WTC11 (cell line): ENCODE measurements at regions not wholly inside any gene's neighbourhood (a gene's known extent, or its start where the extent isn't known, plus 50 kb on each side); places are given as distances from the start of the nearest gene placed in this dataset.

Experiments
- ATAC-seq: fragments of 200-7000 bp; cut with Tn5 transposase; 2 replicates; pipeline ENCODE4 v1.10.0; 2021; ENCODE audit warnings: mild to moderate bottlenecking, moderate library complexity
- CTCF ChIA-PET: fragments of 300-600 bp; sonication (Branson Sonifier 250); formaldehyde crosslinking; loops from one replicate; lab custom pipeline; 2021; ENCODE audit warnings: antibody characterized with exemption; lab: Charles Lee
- POLR2A ChIA-PET: fragments of 350-600 bp; sonication (Branson Sonifier 250); formaldehyde crosslinking; loops from one replicate; lab custom pipeline; 2021; ENCODE audit warnings: antibody characterized with exemption; lab: Charles Lee
- DNase-seq: peaks from one replicate; pipeline ENCODE4 v3.0.0; 2021; ENCODE audit warnings: low spot score
- H3K27ac Mint-ChIP-seq: 2 replicates; pipeline ENCODE4 v1.8.0; 2021; ENCODE audit warnings: mixed read lengths
- H3K27me3 Mint-ChIP-seq: 2 replicates; pipeline ENCODE4 v1.8.0; 2021; ENCODE audit warnings: low read depth, mild to moderate bottlenecking, moderate library complexity, mixed read lengths
- H3K36me3 Mint-ChIP-seq: 2 replicates; pipeline ENCODE4 v1.8.0; 2021; ENCODE audit warnings: mixed read lengths
- H3K4me1 Mint-ChIP-seq: 2 replicates; pipeline ENCODE4 v1.8.0; 2022; ENCODE audit warnings: mixed read lengths
- H3K4me3 Mint-ChIP-seq: 2 replicates; pipeline ENCODE4 v1.8.0; 2021; ENCODE audit warnings: mild to moderate bottlenecking, moderate library complexity, mixed read lengths
- H3K9me3 Mint-ChIP-seq: 2 replicates; pipeline ENCODE4 v1.8.0; 2021; ENCODE audit warnings: mixed read lengths
- ARID4B ChIP-seq: sonication (generic); formaldehyde crosslinking; IDR thresholded peaks from 2 replicates; pipeline ENCODE4 v1.8.0; 2023; ENCODE audit warnings: missing genetic modification reagents, mild to moderate bottlenecking, borderline replicate concordance
- EMX1 ChIP-seq: fragments of 250-450 bp; sonication (Bioruptor Pico); IDR thresholded peaks from 2 replicates; pipeline ENCODE4 v1.8.0; 2021; ENCODE audit warnings: mild to moderate bottlenecking
- FOXK1 ChIP-seq: sonication (generic); formaldehyde crosslinking; IDR thresholded peaks from 2 replicates; pipeline ENCODE4 v1.8.0; 2022; ENCODE audit warnings: mild to moderate bottlenecking, moderate library complexity, missing genetic modification reagents
- PREB ChIP-seq: sonication (generic); formaldehyde crosslinking; IDR thresholded peaks from 2 replicates; pipeline ENCODE4 v1.8.1; 2022; ENCODE audit warnings: mild to moderate bottlenecking, missing genetic modification reagents, moderate library complexity, borderline replicate concordance
- SMAD3 ChIP-seq: sonication (generic); formaldehyde crosslinking; IDR thresholded peaks from 2 replicates; pipeline ENCODE4 v1.8.0; 2022; ENCODE audit warnings: missing genetic modification reagents, mild to moderate bottlenecking, borderline replicate concordance
- SMAD4 ChIP-seq: sonication (generic); formaldehyde crosslinking; IDR thresholded peaks from 2 replicates; pipeline ENCODE4 v1.8.0; 2022; ENCODE audit warnings: mild to moderate bottlenecking, missing genetic modification reagents
- TEAD1 ChIP-seq: sonication (generic); formaldehyde crosslinking; IDR thresholded peaks from 2 replicates; pipeline ENCODE4 v1.8.0; 2022; ENCODE audit warnings: mild to moderate bottlenecking, missing genetic modification reagents
- ZNF121 ChIP-seq: sonication (generic); formaldehyde crosslinking; IDR thresholded peaks from 2 replicates; pipeline ENCODE4 v1.8.0; 2023; ENCODE audit warnings: missing genetic modification reagents
- ZNF416 ChIP-seq: fragments of 250-450 bp; sonication (Bioruptor Pico); IDR thresholded peaks from 2 replicates; pipeline ENCODE4 v1.9.0; 2021; ENCODE audit warnings: mild to moderate bottlenecking, inconsistent platforms
- ZNF423 ChIP-seq: fragments of 250-450 bp; sonication (Bioruptor Pico); IDR thresholded peaks from 2 replicates; pipeline ENCODE4 v2.1.2; 2022; ENCODE audit warnings: mild to moderate bottlenecking, moderate library complexity
- ZSCAN18 ChIP-seq: fragments of 250-450 bp; sonication (Bioruptor Pico); IDR thresholded peaks from 2 replicates; pipeline ENCODE4 v2.1.2; 2022; ENCODE audit warnings: mild to moderate bottlenecking, moderate library complexity
- TF ChIP-seq, protein P1 (sequence below): sonication (generic); formaldehyde crosslinking; IDR thresholded peaks from 2 replicates; pipeline ENCODE4 v1.8.0; 2023; ENCODE audit warnings: mild to moderate bottlenecking, missing genetic modification reagents

DNA sequence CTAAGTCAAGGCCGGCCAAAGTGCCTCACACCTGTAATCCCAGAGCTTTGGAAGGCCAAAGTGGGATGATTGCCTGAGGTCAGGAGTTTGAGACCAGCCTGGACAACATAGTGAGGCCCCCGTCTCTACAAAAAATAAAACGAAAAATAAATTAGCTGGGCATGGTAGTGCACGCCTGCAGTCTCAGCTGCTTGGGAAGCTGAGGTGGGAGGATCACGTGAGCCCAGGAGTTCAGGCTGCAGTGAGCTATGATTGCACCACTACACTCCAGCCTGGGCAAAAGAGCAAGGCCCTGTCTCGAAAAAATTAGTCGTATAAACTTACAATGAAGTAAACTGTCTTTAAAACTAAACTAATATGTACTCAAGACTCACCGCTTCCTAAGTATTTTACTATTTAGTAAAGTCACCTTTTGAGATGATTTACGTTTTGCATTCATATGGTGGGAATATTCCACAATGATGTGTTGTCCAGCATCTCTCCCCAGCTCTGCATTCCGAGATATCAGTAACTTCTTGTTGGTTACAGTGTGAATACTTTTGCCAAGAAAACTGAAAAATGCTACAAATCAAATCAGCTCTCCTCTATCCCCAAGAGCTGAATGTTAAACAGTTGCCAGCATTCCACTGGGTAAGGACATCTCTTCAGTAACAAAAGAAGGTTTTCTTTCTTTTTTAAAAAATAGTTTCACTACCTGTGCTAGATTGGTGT, 84.9 kb upstream of the C21orf91 start:
- CTCF ChIA-PET, result interaction anchor here (0.6 to 3.1 kb wide), 3 partner anchors 21 to 27 kb away, joined by 3 to 11 read pairs (median 5); no protein-coding TSS in a partner anchor
- peaks cover 18% of the 10 kb centered on the region for H3K9me3 Mint-ChIP-seq
- TF ChIP-seq ZNF121 (CRISPR knock-in tag), result peak; percentile 60; the same call in 1 of the 2 replicates
- TF ChIP-seq, protein P1, sequence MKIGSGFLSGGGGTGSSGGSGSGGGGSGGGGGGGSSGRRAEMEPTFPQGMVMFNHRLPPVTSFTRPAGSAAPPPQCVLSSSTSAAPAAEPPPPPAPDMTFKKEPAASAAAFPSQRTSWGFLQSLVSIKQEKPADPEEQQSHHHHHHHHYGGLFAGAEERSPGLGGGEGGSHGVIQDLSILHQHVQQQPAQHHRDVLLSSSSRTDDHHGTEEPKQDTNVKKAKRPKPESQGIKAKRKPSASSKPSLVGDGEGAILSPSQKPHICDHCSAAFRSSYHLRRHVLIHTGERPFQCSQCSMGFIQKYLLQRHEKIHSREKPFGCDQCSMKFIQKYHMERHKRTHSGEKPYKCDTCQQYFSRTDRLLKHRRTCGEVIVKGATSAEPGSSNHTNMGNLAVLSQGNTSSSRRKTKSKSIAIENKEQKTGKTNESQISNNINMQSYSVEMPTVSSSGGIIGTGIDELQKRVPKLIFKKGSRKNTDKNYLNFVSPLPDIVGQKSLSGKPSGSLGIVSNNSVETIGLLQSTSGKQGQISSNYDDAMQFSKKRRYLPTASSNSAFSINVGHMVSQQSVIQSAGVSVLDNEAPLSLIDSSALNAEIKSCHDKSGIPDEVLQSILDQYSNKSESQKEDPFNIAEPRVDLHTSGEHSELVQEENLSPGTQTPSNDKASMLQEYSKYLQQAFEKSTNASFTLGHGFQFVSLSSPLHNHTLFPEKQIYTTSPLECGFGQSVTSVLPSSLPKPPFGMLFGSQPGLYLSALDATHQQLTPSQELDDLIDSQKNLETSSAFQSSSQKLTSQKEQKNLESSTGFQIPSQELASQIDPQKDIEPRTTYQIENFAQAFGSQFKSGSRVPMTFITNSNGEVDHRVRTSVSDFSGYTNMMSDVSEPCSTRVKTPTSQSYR (CRISPR knock-in tag), result no peak
- no peak for TF ChIP-seq ARID4B
- no peak for TF ChIP-seq ZNF416 (CRISPR knock-in tag)
- TF ChIP-seq ZNF423 (CRISPR knock-in tag), result no peak
- H3K27ac Mint-ChIP-seq, result no peak overlapping the region
- POLR2A ChIA-PET, result no interaction called here
- peaks cover 60% of the 10 kb centered on the region for H3K4me1 Mint-ChIP-seq
- H3K4me3 Mint-ChIP-seq, result no peak overlapping the region
- H3K36me3 Mint-ChIP-seq, result peaks cover 15% of the 10 kb centered on the region
- no peak for DNase-seq
- ATAC-seq, result no peak
- H3K27me3 Mint-ChIP-seq, result no peaks in the 10 kb centered on the region

DNA sequence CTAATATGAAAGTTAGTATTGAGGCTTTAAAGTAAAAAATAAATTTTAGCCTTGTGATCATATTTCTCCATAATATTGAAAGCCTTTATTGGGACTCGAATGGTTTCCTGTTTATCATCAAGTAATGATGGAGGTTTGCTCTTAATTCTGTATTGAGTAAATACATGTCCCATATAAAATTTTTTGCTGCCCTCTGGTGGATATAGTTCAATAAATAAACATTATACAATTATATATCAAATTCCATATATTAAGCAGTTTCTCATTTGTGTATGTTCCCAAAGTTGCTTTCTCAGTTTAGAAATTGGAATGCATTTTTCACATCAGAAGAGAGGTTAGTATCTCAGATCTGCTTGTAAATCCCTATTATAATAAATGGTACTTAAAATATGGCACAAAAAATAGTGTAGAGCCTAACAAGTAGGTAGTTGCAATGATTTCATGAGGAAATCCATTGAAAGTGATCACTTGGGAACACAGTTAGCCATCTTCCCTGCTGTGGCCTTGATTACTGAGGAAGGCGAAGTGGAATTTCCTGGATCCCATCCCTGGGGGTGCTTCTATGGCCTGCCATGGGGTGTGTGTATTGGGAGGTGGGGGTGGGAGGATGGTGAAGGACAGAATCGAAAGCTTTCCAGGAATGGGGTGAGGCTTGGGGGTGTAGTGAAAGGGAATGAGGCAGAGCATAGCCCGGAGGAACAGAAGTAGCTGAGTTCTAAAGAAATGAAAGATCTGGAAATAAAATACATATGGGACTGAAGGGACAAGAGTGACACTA, 84.1 kb upstream of the C21orf91 start:
- Mint-ChIP-seq H3K27me3 (no peaks in the 10 kb centered on the region), H3K4me1 (peaks cover 61% of the 10 kb centered on the region), H3K9me3 (peaks cover 27% of the 10 kb centered on the region), H3K36me3 (peaks cover 24% of the 10 kb centered on the region), H3K4me3 (no peak overlapping the region), H3K27ac (peak overlapping the region; percentile 67)
- TF ChIP-seq TEAD1 (CRISPR knock-in tag) (0 out of 2 replicates have a peak, but pooled peaks have one; percentile 31), SMAD3 (CRISPR knock-in tag) (no peak)
- DNase-seq, result no peak
- peak; percentile 56 for ATAC-seq
- ChIA-PET CTCF (interaction anchor here (1.1 to 3.1 kb wide), 2 partner anchors 22 to 28 kb away, joined by 3 to 11 read pairs; no protein-coding TSS in a partner anchor), POLR2A (no interaction called here)

DNA sequence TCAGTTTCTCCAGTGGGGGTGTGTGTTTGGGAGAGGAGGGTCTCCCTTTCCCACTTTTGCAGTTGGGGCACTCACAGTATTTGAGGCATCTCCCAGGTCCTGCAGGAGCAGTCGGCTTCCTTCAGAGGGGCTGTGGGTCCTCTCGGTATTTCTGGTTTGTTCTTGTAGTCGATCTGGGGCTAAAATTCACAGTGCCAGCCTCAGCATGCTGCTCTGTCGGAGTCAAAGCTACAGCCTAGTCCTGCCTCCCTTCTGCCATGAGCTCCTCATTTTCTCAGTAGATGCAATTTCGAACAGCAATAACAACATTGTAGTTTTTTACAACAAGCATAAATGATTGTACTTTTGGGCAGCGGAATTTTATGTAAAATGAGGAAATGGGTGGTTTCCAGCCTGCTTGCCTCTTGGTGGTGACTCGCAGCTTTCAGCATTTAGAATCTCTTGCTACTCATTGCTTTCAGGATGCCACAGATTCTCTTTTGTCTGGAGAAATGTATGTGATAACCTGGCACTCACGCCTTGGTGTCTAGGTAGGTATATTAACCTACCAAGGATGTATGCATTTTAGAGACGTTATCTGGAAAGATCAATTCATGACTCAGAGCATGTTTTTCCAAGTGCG, 82.4 kb upstream of the C21orf91 start:
- ChIA-PET POLR2A (no interaction called here), CTCF (interaction anchor here (0.6 to 1.4 kb wide), 5 partner anchors 22 to 1160 kb away, joined by 3 to 5 read pairs (median 4); partner anchors contain the start of gene C21orf91)
- ATAC-seq (0 out of 2 replicates have a peak, but pooled peaks have one; percentile 11), DNase-seq (no peak)
- Mint-ChIP-seq H3K4me1 (peaks cover 61% of the 10 kb centered on the region), H3K36me3 (peaks cover 40% of the 10 kb centered on the region), H3K4me3 (peak overlapping the region; percentile 35; the same call in 1 of the 2 replicates), H3K27ac (peak overlapping the region; percentile 93), H3K9me3 (peaks cover 41% of the 10 kb centered on the region), H3K27me3 (no peaks in the 10 kb centered on the region)
- TF ChIP-seq ZNF416 (CRISPR knock-in tag), result no peak
- no peak for TF ChIP-seq SMAD4 (CRISPR knock-in tag)
- no peak for TF ChIP-seq ARID4B
- TF ChIP-seq PREB (CRISPR knock-in tag), result no peak
- no peak for TF ChIP-seq FOXK1 (CRISPR knock-in tag)
- no peak for TF ChIP-seq ZNF423 (CRISPR knock-in tag)
- no peak for TF ChIP-seq ZSCAN18 (CRISPR knock-in tag)
- TF ChIP-seq EMX1 (CRISPR knock-in tag), result no peak
